HFFc6 (cell line): ENCODE measurements at regions not wholly inside any gene's neighbourhood (a gene's known extent, or its start where the extent isn't known, plus 50 kb on each side); places are given as distances from the start of the nearest gene placed in this dataset.

ENCODE experiments used
- DNase-seq: peaks from one replicate; pipeline ENCODE4 v3.0.0-alpha.2; 2018
- H3K27ac Mint-ChIP-seq: 2 replicates; pipeline ENCODE4 v1.8.0; 2020; ENCODE audit warnings: mild to moderate bottlenecking, mixed read lengths
- H3K27me3 Mint-ChIP-seq: 2 replicates; pipeline ENCODE4 v1.8.0; 2021; ENCODE audit warnings: mild to moderate bottlenecking, moderate library complexity, mixed read lengths; ENCODE audit not compliant: insufficient read depth
- H3K36me3 Mint-ChIP-seq: 2 replicates; pipeline ENCODE4 v1.8.0; 2021; ENCODE audit warnings: low read depth, mixed read lengths
- H3K4me1 Mint-ChIP-seq: 2 replicates; pipeline ENCODE4 v1.8.0; 2020; ENCODE audit warnings: low read depth, mixed read lengths
- H3K4me3 Mint-ChIP-seq: 2 replicates; pipeline ENCODE4 v1.8.0; 2020; ENCODE audit warnings: mild to moderate bottlenecking, moderate library complexity, mixed read lengths
- H3K9me3 Mint-ChIP-seq: 2 replicates; pipeline ENCODE4 v1.8.0; 2020; ENCODE audit warnings: mild to moderate bottlenecking, mixed read lengths
- TF ChIP-seq, protein P1 (sequence below): fragments of 200-600 bp; sonication (generic); IDR thresholded peaks from 2 replicates; pipeline ENCODE4 v1.5.0; 2021; ENCODE audit warnings: antibody characterized with exemption, mild to moderate bottlenecking

GRCh38 chr6:153941768-153942167, 97.3 kb upstream of the OPRM1 start:
- Mint-ChIP-seq H3K4me3 (no peak overlapping the region), H3K4me1 (no peaks in the 10 kb centered on the region), H3K36me3 (no peaks in the 10 kb centered on the region), H3K27ac (no peak overlapping the region), H3K9me3 (peaks cover 17% of the 10 kb centered on the region), H3K27me3 (no peaks in the 10 kb centered on the region)
- no peak for DNase-seq
- TF ChIP-seq, protein P1, sequence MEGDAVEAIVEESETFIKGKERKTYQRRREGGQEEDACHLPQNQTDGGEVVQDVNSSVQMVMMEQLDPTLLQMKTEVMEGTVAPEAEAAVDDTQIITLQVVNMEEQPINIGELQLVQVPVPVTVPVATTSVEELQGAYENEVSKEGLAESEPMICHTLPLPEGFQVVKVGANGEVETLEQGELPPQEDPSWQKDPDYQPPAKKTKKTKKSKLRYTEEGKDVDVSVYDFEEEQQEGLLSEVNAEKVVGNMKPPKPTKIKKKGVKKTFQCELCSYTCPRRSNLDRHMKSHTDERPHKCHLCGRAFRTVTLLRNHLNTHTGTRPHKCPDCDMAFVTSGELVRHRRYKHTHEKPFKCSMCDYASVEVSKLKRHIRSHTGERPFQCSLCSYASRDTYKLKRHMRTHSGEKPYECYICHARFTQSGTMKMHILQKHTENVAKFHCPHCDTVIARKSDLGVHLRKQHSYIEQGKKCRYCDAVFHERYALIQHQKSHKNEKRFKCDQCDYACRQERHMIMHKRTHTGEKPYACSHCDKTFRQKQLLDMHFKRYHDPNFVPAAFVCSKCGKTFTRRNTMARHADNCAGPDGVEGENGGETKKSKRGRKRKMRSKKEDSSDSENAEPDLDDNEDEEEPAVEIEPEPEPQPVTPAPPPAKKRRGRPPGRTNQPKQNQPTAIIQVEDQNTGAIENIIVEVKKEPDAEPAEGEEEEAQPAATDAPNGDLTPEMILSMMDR = no peak

- H3K4me1 Mint-ChIP-seq = no peaks in the 10 kb centered on the region
- no peaks in the 10 kb centered on the region for H3K36me3 Mint-ChIP-seq
- TF ChIP-seq, protein P1 = no peak
- peaks cover 1% of the 10 kb centered on the region; the same call in 1 of the 2 replicates for H3K27me3 Mint-ChIP-seq
- no peak for DNase-seq
- H3K27ac Mint-ChIP-seq = no peak overlapping the region
- no peak overlapping the region for H3K4me3 Mint-ChIP-seq
- peaks cover 34% of the 10 kb centered on the region for H3K9me3 Mint-ChIP-seq
These were observed 100.2 kb upstream of the OPRM1 start for GRCh38 chr6:153938876-153939275.

DNA sequence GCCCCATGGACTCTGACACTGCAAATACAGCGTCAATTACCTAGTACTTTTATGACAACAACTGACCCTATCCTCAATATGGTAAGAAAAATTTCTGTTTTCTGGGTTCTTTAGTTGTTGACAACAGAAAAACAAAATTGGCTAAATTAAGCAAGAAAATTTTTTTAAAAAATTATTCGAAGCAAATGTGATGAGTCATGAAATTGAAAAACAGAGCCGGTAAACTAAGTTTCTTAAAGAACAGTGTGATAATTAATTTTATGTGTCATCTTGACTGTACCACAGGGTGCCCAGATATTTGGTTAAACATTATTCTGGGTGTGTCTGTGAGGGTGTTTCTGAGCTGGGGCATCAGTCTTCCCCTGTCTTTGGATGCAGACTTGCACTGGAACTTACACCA, 107.6 kb upstream of the OPRM1 start:
- no peaks in the 10 kb centered on the region for H3K4me1 Mint-ChIP-seq

GRCh38 chr6:153927867-153928266, 111.2 kb upstream of the OPRM1 start:
- Mint-ChIP-seq H3K4me3 (no peak overlapping the region), H3K36me3 (no peaks in the 10 kb centered on the region), H3K9me3 (peaks cover 22% of the 10 kb centered on the region), H3K27me3 (no peaks in the 10 kb centered on the region; the same call in 1 of the 2 replicates), H3K4me1 (no peaks in the 10 kb centered on the region), H3K27ac (no peak overlapping the region)
- DNase-seq = no peak
- TF ChIP-seq, protein P1 = no peak

More for the DNA sequence above, 107.6 kb upstream of the OPRM1 start:
- Mint-ChIP-seq H3K9me3 (peaks cover 38% of the 10 kb centered on the region), H3K27me3 (no peaks in the 10 kb centered on the region; the same call in none of the 2 replicates), H3K36me3 (no peaks in the 10 kb centered on the region), H3K4me3 (no peak overlapping the region), H3K27ac (no peak overlapping the region)
- TF ChIP-seq, protein P1 = no peak
- DNase-seq = no peak

DNA sequence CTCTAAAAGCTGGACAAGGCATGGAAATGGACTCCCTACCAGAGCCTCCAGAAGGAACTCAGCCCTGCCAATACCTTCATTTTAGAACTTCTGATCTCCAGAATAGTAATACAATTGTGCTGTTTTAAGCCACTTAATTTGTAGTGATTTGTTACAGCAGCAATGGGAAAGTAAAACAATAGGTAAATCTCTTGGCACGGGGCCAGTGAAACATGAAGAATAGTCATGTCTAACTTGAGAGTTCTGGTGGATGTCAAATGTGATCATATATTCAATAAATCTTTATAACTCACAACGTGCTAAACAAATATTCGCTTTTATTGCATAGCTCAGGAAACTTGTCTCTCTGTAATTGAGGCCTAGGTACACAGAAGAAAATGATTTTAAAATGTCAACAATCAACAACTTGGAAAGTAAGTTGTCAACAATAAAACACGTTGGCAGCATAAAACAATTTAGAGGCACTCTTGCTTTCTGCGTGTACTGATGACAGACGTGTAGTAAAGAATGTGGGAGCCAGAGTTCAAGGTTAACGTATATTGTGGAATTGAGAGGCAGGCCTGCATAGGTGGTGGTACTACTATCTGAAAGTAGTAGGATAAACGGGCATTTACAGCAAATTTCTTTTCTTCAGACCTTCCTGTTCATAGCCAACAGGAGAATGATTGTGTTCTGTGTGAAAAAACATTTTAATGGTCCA, 140.5 kb upstream of the OPRM1 start:
- H3K4me1 Mint-ChIP-seq = no peaks in the 10 kb centered on the region
- no peak overlapping the region for H3K27ac Mint-ChIP-seq
- H3K4me3 Mint-ChIP-seq = no peak overlapping the region
- TF ChIP-seq, protein P1 = no peak
- DNase-seq = no peak
- no peaks in the 10 kb centered on the region; the same call in 1 of the 2 replicates for H3K36me3 Mint-ChIP-seq
- peaks cover 48% of the 10 kb centered on the region for H3K9me3 Mint-ChIP-seq
- H3K27me3 Mint-ChIP-seq = no peaks in the 10 kb centered on the region
